A673 (cell line): ENCODE measurements at regions not wholly inside any gene's neighbourhood (a gene's known extent, or its start where the extent isn't known, plus 50 kb on each side); places are given as distances from the start of the nearest gene placed in this dataset.

Experiments
- CTCF ChIP-seq: fragments of 300-800, 200-600 bp; sonication (generic); conservative IDR thresholded peaks from 2 replicates; pipeline ENCODE4 v1.5.1; 2017; ENCODE audit warnings: low read depth, mild to moderate bottlenecking, antibody characterized with exemption, low read length, moderate library complexity, mixed read lengths
- EZH2 ChIP-seq: fragments of 200-600 bp; sonication (generic); IDR thresholded peaks from 2 replicates; pipeline ENCODE4 v1.6.1; 2017; ENCODE audit warnings: borderline replicate concordance, low read depth, mild to moderate bottlenecking, mixed read lengths, antibody characterized with exemption, low read length; ENCODE audit not compliant: poor library complexity, severe bottlenecking

GRCh38 chr15:67992834-67993233 is 61.3 kb upstream of the PIAS1 start:
- TF ChIP-seq CTCF (no peak), EZH2 (no peak)
